ENCODE measurements at regions not wholly inside any gene's neighbourhood (a gene's known extent, or its start where the extent isn't known, plus 50 kb on each side); places are given as distances from the start of the nearest gene placed in this dataset.

DNA sequence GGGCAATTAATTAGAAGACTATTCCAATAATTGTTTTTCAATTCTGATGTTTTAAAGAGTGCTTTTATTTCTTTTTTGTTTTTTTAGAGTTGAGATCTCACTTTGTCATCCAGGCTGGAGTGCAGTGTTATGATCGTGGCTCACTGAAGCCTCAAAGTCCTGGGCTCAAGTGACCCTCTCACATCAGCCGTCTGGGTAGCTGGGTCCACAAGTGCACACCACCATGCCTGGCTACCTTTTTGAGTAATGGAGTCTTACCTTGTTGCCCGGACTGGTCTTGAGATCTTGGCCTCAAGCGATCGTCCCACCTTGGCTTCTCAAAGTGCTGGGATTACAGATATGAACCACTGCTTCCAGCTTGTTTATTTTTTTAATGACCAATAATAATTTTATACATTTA, 207.8 kb downstream of the NDFIP2 start:
- TF ChIP-seq TAF1 (IDR thresholded peaks at IDR 0.05; ENCODE audit: borderline replicate concordance, insufficient read depth, low read length) (no peak), FOXP2 (optimal IDR thresholded peaks at IDR 0.05; ENCODE audit: borderline replicate concordance, extremely low read depth, extremely low read length, insufficient read depth) (no peak)

DNA sequence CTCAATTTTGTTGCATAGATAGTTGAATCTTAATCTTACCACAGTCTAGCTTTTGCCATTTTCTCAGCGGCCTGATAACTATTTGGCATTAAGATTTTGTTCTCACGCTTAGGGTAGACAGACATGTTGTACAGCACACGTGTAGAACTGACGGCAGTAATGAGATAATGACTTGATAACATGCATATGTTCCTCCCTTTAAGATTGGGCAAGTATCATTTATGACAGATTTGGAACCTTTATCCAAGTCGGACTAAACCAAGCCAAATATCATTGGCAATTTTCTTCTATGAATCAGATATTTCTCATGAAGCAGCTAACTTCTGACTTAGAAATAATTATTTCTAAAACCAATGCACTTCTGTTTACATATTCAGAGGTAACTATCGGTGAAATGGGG, 205.5 kb downstream of the NDFIP2 start:
- no peak for TF ChIP-seq SIN3A (IDR thresholded peaks at IDR 0.05; ENCODE audit: borderline replicate concordance, insufficient read depth, low read length)
- TF ChIP-seq TAF1 (IDR thresholded peaks at IDR 0.05; ENCODE audit: borderline replicate concordance, insufficient read depth, low read length), result no peak
- no peak for TF ChIP-seq POLR2AphosphoS5 (IDR thresholded peaks at IDR 0.05; ENCODE audit: low read depth, low read length)
- TF ChIP-seq FOXP2 (optimal IDR thresholded peaks at IDR 0.05; ENCODE audit: borderline replicate concordance, extremely low read depth, extremely low read length, insufficient read depth), result no peak
- TF ChIP-seq, protein P1, sequence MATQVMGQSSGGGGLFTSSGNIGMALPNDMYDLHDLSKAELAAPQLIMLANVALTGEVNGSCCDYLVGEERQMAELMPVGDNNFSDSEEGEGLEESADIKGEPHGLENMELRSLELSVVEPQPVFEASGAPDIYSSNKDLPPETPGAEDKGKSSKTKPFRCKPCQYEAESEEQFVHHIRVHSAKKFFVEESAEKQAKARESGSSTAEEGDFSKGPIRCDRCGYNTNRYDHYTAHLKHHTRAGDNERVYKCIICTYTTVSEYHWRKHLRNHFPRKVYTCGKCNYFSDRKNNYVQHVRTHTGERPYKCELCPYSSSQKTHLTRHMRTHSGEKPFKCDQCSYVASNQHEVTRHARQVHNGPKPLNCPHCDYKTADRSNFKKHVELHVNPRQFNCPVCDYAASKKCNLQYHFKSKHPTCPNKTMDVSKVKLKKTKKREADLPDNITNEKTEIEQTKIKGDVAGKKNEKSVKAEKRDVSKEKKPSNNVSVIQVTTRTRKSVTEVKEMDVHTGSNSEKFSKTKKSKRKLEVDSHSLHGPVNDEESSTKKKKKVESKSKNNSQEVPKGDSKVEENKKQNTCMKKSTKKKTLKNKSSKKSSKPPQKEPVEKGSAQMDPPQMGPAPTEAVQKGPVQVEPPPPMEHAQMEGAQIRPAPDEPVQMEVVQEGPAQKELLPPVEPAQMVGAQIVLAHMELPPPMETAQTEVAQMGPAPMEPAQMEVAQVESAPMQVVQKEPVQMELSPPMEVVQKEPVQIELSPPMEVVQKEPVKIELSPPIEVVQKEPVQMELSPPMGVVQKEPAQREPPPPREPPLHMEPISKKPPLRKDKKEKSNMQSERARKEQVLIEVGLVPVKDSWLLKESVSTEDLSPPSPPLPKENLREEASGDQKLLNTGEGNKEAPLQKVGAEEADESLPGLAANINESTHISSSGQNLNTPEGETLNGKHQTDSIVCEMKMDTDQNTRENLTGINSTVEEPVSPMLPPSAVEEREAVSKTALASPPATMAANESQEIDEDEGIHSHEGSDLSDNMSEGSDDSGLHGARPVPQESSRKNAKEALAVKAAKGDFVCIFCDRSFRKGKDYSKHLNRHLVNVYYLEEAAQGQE (IDR thresholded peaks at IDR 0.05; ENCODE audit: insufficient read depth in 1 of 2, low read depth in 2 of 2, low read length in 2 of 2), result no peak

DNA sequence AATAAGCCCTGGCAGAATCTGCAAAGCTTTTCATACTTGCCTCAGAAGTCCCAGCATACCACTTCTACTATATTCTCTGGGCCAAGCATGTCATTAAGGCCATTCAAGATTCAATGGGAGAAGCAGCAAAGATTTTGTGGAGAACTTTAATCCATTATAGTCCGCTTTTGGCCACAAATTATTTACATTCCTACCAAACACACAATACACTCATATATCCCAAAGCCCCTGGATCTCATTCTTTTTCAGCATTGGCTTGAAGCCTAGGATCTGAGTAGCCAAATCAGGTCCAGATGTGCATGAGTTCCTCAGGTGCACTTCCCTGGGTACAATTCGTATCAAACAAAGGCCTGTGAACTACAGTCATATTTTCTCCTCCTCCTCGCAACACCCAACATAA, 203.4 kb downstream of the NDFIP2 start:
- TF ChIP-seq TAF1 (IDR thresholded peaks at IDR 0.05; ENCODE audit: borderline replicate concordance, insufficient read depth, low read length), result no peak
- no peak for TF ChIP-seq FOXP2 (optimal IDR thresholded peaks at IDR 0.05; ENCODE audit: borderline replicate concordance, extremely low read depth, extremely low read length, insufficient read depth)
- no peak for TF ChIP-seq POLR2AphosphoS5 (IDR thresholded peaks at IDR 0.05; ENCODE audit: low read depth, low read length)
- TF ChIP-seq SIN3A (IDR thresholded peaks at IDR 0.05; ENCODE audit: borderline replicate concordance, insufficient read depth, low read length), result no peak
- TF ChIP-seq, protein P1 (IDR thresholded peaks at IDR 0.05; ENCODE audit: insufficient read depth in 1 of 2, low read depth in 2 of 2, low read length in 2 of 2), result no peak

DNA sequence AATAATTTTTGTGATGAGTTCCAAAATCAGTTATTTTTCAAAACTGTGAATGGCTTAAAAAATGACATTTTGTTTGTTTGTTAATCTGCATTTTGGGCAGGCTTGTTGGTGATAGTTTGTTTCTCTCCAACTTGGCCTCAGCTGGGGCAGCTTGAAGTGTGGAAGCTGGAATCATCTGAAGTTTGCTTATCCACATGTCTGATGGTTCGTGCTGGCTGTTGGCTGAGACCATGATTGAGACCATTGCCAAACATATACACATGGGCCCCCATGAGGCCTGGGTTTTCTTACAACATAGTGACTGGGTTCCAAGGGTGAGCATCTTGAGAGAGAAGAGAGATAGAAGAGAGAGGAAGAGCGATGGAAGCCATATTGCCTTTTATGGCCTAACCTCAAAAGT, 201.2 kb downstream of the NDFIP2 start:
- TF ChIP-seq POLR2AphosphoS5 (IDR thresholded peaks at IDR 0.05; ENCODE audit: low read depth, low read length) (no peak), FOXP2 (optimal IDR thresholded peaks at IDR 0.05; ENCODE audit: borderline replicate concordance, extremely low read depth, extremely low read length, insufficient read depth) (no peak), TAF1 (IDR thresholded peaks at IDR 0.05; ENCODE audit: borderline replicate concordance, insufficient read depth, low read length) (no peak), SIN3A (IDR thresholded peaks at IDR 0.05; ENCODE audit: borderline replicate concordance, insufficient read depth, low read length) (no peak)
- TF ChIP-seq, protein P1 (IDR thresholded peaks at IDR 0.05; ENCODE audit: insufficient read depth in 1 of 2, low read depth in 2 of 2, low read length in 2 of 2), result no peak

DNA sequence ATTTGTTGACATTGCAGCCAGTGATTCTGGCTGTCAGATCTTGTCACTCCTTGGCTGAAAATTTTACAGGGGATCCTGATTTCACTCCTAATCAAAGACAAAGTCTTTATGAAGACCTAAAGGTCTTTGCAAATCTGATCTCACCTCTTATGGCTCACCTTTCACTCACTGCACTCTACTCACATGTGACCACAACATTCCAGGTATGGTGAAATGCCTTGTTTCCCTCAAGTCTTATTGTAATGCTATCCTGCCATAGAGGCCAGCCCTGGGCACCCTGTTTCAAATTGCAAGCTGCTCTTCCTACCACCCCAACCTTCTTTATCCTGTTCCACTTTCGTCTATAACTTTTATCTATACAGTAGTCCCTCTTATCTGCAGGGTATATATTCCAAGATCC, 200.1 kb downstream of the NDFIP2 start:
- no peak for TF ChIP-seq FOXP2 (optimal IDR thresholded peaks at IDR 0.05; ENCODE audit: borderline replicate concordance, extremely low read depth, extremely low read length, insufficient read depth)
- TF ChIP-seq, protein P1 (IDR thresholded peaks at IDR 0.05; ENCODE audit: insufficient read depth in 1 of 2, low read depth in 2 of 2, low read length in 2 of 2), result no peak

Data from PFSK-1 (cell line).